GM10266 (cell line): ENCODE measurements at regions not wholly inside any gene's neighbourhood (a gene's known extent, or its start where the extent isn't known, plus 50 kb on each side); places are given as distances from the start of the nearest gene placed in this dataset.

Experiments
- DNase-seq: peaks from one replicate; pipeline ENCODE4 v3.0.0; 2012; ENCODE audit errors: extremely low spot score
- CTCF ChIP-seq: IDR thresholded peaks from 2 replicates; pipeline ENCODE4 v1.5.1; 2012; ENCODE audit warnings: mild to moderate bottlenecking, low read depth; ENCODE audit not compliant: control insufficient read depth, insufficient read depth; ENCODE audit errors: missing control alignments

- TF ChIP-seq CTCF, result no peak
- no peak for DNase-seq
Measured at GRCh38 chr4:65968831-65969558, 298.7 kb upstream of the EPHA5 start.

GRCh38 chr4:65960751-65961150, 290.5 kb upstream of the EPHA5 start:
- TF ChIP-seq CTCF, result no peak

GRCh38 chr4:65954416-65954815, 284.1 kb upstream of the EPHA5 start:
- TF ChIP-seq CTCF, result no peak
- no peak for DNase-seq

More at GRCh38 chr4:65960751-65961150, 290.5 kb upstream of the EPHA5 start:
- no peak for DNase-seq

GRCh38 chr4:65951177-65951576, 280.9 kb upstream of the EPHA5 start:
- TF ChIP-seq CTCF, result no peak
- no peak for DNase-seq

GRCh38 chr4:65943076-65943475, 272.8 kb upstream of the EPHA5 start:
- TF ChIP-seq CTCF, result no peak
- no peak for DNase-seq

GRCh38 chr4:65924843-65925242, 254.6 kb upstream of the EPHA5 start:
- no peak for DNase-seq
- TF ChIP-seq CTCF, result no peak

GRCh38 chr4:65923616-65924015, 253.3 kb upstream of the EPHA5 start:
- TF ChIP-seq CTCF, result no peak
- DNase-seq, result no peak
